GM12878 (cell line): ENCODE measurements at regions not wholly inside any gene's neighbourhood (a gene's known extent, or its start where the extent isn't known, plus 50 kb on each side); places are given as distances from the start of the nearest gene placed in this dataset.

Experiments used
- ATAC-seq: fragments of 200-7000 bp; cut with Tn5 transposase; 3 replicates; pipeline ENCODE4 v1.9.1; 2020; ENCODE audit warnings: mild to moderate bottlenecking, moderate library complexity
- BruUV-seq: library from RNA; stranded (reverse); fragments of 400-500 nt; replicated peaks from 2 replicates; lab custom pipeline; 2021; lab: Mats Ljungman, UMichigan
- CTCF ChIA-PET: fragments of 300-600 bp; sonication (Branson Sonifier 250); formaldehyde crosslinking; extraction: SDS; loops from one replicate; lab custom pipeline; 2021; ENCODE audit warnings: inconsistent platforms; lab: Yijun Ruan, JAX
- POLR2A ChIA-PET: fragments of 350-600 bp; formaldehyde crosslinking; extraction: SDS; loops from one replicate; lab custom pipeline; 2021; ENCODE audit warnings: inconsistent platforms; lab: Charles Lee
- RAD21 ChIA-PET: fragments of 300-600 bp; sonication (Branson Sonifier 250); formaldehyde crosslinking; loops from one replicate; lab custom pipeline; 2023; ENCODE audit warnings: antibody characterized with exemption; ENCODE audit not compliant: unreplicated experiment; lab: Charles Lee
- SMC1A ChIA-PET: fragments of 300-600 bp; sonication (Branson Sonifier 250); formaldehyde crosslinking; loops from one replicate; lab custom pipeline; 2023; ENCODE audit not compliant: unreplicated experiment, uncharacterized antibody; lab: Charles Lee
- DNase-seq: peaks from one replicate; pipeline ENCODE4 v3.0.0-alpha.2; 2011; ENCODE audit warnings: low read depth, low spot score
- FAIRE-seq: peaks from 3 replicates; lab custom pipeline; 2011; peaks lifted over from hg19 to GRCh38; lab: Jason Lieb, UNC
- H2AFZ ChIP-seq: 2 replicates; pipeline ENCODE4 v1.6.0; 2011; ENCODE audit warnings: low read depth, low read length, control low read depth; ENCODE audit not compliant: control insufficient read depth
- H3K27ac ChIP-seq: 2 replicates; pipeline ENCODE4 v1.5.1; 2011; ENCODE audit warnings: control low read depth; ENCODE audit not compliant: control insufficient read depth, insufficient read depth
- H3K27me3 ChIP-seq, 2 experiments: replicated peaks in 1 of 2; 2 replicates each; pipeline versions ENCODE4 v1.6.0 to v1.6.1; 2011; ENCODE audit warnings: low read length in 1 of 2; ENCODE audit not compliant: control insufficient read depth in 2 of 2, insufficient read depth in 2 of 2
- H3K36me3 ChIP-seq, 2 experiments: 2 replicates each; pipeline ENCODE4 v1.5.1; 2011; ENCODE audit warnings: low read length in 1 of 2; ENCODE audit not compliant: control insufficient read depth in 2 of 2, insufficient read depth in 2 of 2
- H3K4me1 ChIP-seq: 2 replicates; pipeline ENCODE4 v1.6.1; 2011; ENCODE audit warnings: mild to moderate bottlenecking, low read length, moderate library complexity, mixed read lengths; ENCODE audit not compliant: control insufficient read depth, insufficient read depth
- H3K4me2 ChIP-seq: 2 replicates; pipeline ENCODE4 v1.6.0; 2011; ENCODE audit warnings: control low read depth; ENCODE audit not compliant: control insufficient read depth, insufficient read depth
- H3K4me3 ChIP-seq: fragments of 200-600 bp; sonication (generic); 2 replicates; pipeline ENCODE4 v1.5.1; 2016
- H3K79me2 ChIP-seq: 2 replicates; pipeline ENCODE4 v1.6.0; 2011; ENCODE audit warnings: low read length; ENCODE audit not compliant: control insufficient read depth, insufficient read depth
- H3K9ac ChIP-seq: 2 replicates; pipeline ENCODE4 v1.8.0; 2011; ENCODE audit warnings: low read length, control low read depth, mixed read lengths; ENCODE audit not compliant: control insufficient read depth, insufficient read depth
- H3K9me3 ChIP-seq: replicated peaks from 3 replicates; pipeline ENCODE4 v1.5.1; 2011; ENCODE audit warnings: mild to moderate bottlenecking, low read length; ENCODE audit not compliant: control insufficient read depth, insufficient read depth
- H4K20me1 ChIP-seq: 2 replicates; pipeline ENCODE4 v1.6.0; 2011; ENCODE audit not compliant: control insufficient read depth, insufficient read depth
- BRCA1 ChIP-seq: IDR thresholded peaks from 2 replicates; pipeline ENCODE4 v1.6.1; 2011; ENCODE audit warnings: low read depth, low read length, improper control_type of control experiment
- CREB1 ChIP-seq: IDR thresholded peaks from 2 replicates; pipeline ENCODE4 v1.6.1; 2012; ENCODE audit warnings: low read depth, mild to moderate bottlenecking, inconsistent platforms
- EED ChIP-seq: sonication (generic); IDR thresholded peaks from 2 replicates; pipeline ENCODE4 v1.6.1; 2016; ENCODE audit warnings: antibody characterized with exemption, low read depth
- EZH2 ChIP-seq: IDR thresholded peaks from 2 replicates; pipeline ENCODE4 v1.6.1; 2012; ENCODE audit warnings: low read depth, mild to moderate bottlenecking, control low read depth, inconsistent platforms, low read length, borderline replicate concordance; ENCODE audit not compliant: control insufficient read depth
- IKZF1 ChIP-seq: fragments of 450-650 bp; conservative IDR thresholded peaks from 2 replicates; pipeline ENCODE4 v1.6.1; 2017; ENCODE audit warnings: antibody characterized with exemption, mild to moderate bottlenecking
- MTA3 ChIP-seq: IDR thresholded peaks from 2 replicates; pipeline ENCODE4 v1.6.1; 2012; ENCODE audit warnings: low read length, inconsistent platforms, borderline replicate concordance
- NR2C1 ChIP-seq: fragments of 450-650 bp; IDR thresholded peaks from 2 replicates; pipeline ENCODE4 v1.6.1; 2017; ENCODE audit warnings: antibody characterized with exemption, mild to moderate bottlenecking, moderate library complexity
- PAX8 ChIP-seq: fragments of 450-650 bp; IDR thresholded peaks from 2 replicates; pipeline ENCODE4 v1.6.1; 2017; ENCODE audit warnings: mild to moderate bottlenecking, moderate library complexity
- RCOR1 ChIP-seq: conservative IDR thresholded peaks from 2 replicates; pipeline ENCODE4 v1.6.1; 2012; ENCODE audit warnings: low read depth, low read length, improper control_type of control experiment
- RFX5 ChIP-seq: IDR thresholded peaks from 2 replicates; pipeline ENCODE4 v1.6.1; 2011; ENCODE audit warnings: low read depth, low read length, improper control_type of control experiment
- SPI1 ChIP-seq: IDR thresholded peaks from 2 replicates; pipeline ENCODE4 v1.6.1; 2011; ENCODE audit warnings: low read depth, mild to moderate bottlenecking, low read length, moderate library complexity, borderline replicate concordance; ENCODE audit not compliant: insufficient read depth
- TBL1XR1 ChIP-seq: IDR thresholded peaks from 2 replicates; pipeline ENCODE4 v1.6.1; 2012; ENCODE audit warnings: low read depth, low read length, improper control_type of control experiment
- TCF12 ChIP-seq: IDR thresholded peaks from 2 replicates; pipeline ENCODE4 v1.6.1; 2011; ENCODE audit warnings: low read depth, mild to moderate bottlenecking, low read length
- YY1 ChIP-seq: IDR thresholded peaks from 2 replicates; pipeline ENCODE4 v1.6.1; 2011; ENCODE audit warnings: low read depth, mild to moderate bottlenecking, low read length
- ZNF217 ChIP-seq: fragments of 450-650 bp; IDR thresholded peaks from 2 replicates; pipeline ENCODE4 v1.6.1; 2017; ENCODE audit warnings: antibody characterized with exemption, mild to moderate bottlenecking
- ZSCAN29 ChIP-seq: fragments of 450-650 bp; IDR thresholded peaks from 2 replicates; pipeline ENCODE4 v1.6.1; 2017; ENCODE audit warnings: mild to moderate bottlenecking, moderate library complexity
- WGBS: methylation state at CpG from one replicate; pipeline ENCODE4 v1.1.6; 2016; ENCODE audit warnings: low lambda C conversion rate; ENCODE audit not compliant: insufficient replicate concordance, insufficient coverage; ENCODE audit errors: missing lambda C conversion rate; 5-methylcytosine and 5-hydroxymethylcytosine counted together
- in situ Hi-C: fragments of 300-500 bp; cut with MboI; formaldehyde crosslinking; loops from 9 replicates; pipeline ENCODE4 v1.14.3; 2018; ENCODE audit warnings: mixed read lengths
- intact Hi-C: fragments of 100-400 bp; cut with micrococcal nuclease; formaldehyde crosslinking; loops from one replicate; pipeline ENCODE4 v1.14.2; 2022; ENCODE audit not compliant: unreplicated experiment
- TF ChIP-seq, protein P1 (sequence below): fragments of 450-650 bp; IDR thresholded peaks from 2 replicates; pipeline ENCODE4 v1.6.1; 2017; ENCODE audit warnings: mild to moderate bottlenecking, moderate library complexity

DNA sequence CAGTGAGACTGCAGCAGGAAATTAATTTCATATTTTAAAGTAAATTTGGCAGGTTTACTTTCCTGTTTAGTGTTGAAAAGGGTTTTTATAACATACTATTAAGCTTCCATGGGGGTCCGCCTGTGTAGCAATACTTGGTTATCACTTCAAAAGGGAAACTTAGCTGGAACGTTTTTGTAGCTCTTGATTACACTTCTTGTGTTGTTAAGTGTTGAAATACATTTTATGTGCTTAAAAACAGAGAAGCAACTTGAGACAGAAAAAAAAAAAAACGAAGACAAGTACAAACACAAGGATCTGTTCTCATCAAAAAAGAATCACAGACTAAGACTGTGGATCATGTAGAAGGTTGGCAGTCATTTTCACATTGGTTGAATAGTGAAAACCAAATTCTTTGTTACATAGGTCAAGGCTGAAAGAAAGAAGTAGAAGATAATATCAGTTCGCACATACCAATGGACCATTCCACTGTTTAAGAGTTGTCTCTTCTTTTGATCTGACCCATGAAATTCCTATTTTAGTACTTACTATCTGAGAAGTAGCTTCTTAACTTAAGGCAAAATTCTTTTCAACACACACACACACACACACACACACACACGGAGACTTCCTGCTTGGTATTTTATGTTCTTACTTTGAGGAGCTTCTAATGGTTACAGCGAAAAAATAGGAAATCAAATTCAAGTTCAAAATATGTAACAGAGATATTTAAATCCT, 113.9 kb upstream of the SLC35B3 start (continued):
- no peak for TF ChIP-seq IKZF1

DNA sequence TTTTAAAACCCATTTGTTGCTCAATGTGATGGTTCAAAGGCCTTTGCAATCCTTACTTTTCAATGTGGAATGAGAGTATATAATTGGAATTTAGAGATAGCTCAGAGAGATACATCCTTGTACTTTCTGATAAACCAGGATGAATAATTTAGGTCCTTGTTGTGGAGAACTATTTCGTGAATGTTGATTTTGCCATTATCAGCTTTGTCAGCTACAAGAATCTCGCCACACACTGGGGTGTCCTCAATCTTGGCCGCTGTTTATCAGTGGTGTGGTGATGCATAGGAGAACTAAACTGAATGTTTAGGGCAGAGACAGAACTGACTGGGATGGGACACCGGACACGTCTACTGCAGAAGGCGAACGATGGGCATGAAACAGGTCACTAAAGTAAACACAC, 111.2 kb upstream of the SLC35B3 start:
- Histone ChIP-seq H4K20me1 (no peaks in the 10 kb centered on the region), H3K9ac (no peak overlapping the region), H3K4me3 (no peak overlapping the region), H3K4me1 (no peaks in the 10 kb centered on the region), H3K9me3 (no peaks in the 10 kb centered on the region), H3K36me3 (no peaks in the 10 kb centered on the region), H2AFZ (no peak overlapping the region), H3K27ac (no peak overlapping the region), H3K79me2 (no peaks in the 10 kb centered on the region)
- ATAC-seq (no peak), FAIRE-seq (no peak)
- 41% methylated on average over 7 of the region's 7 CpGs for WGBS
- CTCF ChIA-PET: interaction anchor here (0.9 kb wide), 1 partner anchor 48 kb away, joined by 3 read pairs; no protein-coding TSS in a partner anchor
- TF ChIP-seq TBL1XR1 (no peak), SPI1 (no peak), YY1 (no peak), MTA3 (no peak), RCOR1 (no peak), ZNF217 (no peak), EED (no peak), BRCA1 (no peak), RFX5 (no peak), TCF12 (no peak), ZSCAN29 (no peak), EZH2 (no peak), NR2C1 (no peak), PAX8 (no peak), CREB1 (no peak)
- TF ChIP-seq, protein P1, sequence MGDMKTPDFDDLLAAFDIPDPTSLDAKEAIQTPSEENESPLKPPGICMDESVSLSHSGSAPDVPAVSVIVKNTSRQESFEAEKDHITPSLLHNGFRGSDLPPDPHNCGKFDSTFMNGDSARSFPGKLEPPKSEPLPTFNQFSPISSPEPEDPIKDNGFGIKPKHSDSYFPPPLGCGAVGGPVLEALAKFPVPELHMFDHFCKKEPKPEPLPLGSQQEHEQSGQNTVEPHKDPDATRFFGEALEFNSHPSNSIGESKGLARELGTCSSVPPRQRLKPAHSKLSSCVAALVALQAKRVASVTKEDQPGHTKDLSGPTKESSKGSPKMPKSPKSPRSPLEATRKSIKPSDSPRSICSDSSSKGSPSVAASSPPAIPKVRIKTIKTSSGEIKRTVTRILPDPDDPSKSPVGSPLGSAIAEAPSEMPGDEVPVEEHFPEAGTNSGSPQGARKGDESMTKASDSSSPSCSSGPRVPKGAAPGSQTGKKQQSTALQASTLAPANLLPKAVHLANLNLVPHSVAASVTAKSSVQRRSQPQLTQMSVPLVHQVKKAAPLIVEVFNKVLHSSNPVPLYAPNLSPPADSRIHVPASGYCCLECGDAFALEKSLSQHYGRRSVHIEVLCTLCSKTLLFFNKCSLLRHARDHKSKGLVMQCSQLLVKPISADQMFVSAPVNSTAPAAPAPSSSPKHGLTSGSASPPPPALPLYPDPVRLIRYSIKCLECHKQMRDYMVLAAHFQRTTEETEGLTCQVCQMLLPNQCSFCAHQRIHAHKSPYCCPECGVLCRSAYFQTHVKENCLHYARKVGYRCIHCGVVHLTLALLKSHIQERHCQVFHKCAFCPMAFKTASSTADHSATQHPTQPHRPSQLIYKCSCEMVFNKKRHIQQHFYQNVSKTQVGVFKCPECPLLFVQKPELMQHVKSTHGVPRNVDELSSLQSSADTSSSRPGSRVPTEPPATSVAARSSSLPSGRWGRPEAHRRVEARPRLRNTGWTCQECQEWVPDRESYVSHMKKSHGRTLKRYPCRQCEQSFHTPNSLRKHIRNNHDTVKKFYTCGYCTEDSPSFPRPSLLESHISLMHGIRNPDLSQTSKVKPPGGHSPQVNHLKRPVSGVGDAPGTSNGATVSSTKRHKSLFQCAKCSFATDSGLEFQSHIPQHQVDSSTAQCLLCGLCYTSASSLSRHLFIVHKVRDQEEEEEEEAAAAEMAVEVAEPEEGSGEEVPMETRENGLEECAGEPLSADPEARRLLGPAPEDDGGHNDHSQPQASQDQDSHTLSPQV: no peak
- TF ChIP-seq, all 136 proteins: peak for 0
- no peak overlapping the region for H3K4me2 ChIP-seq
- H3K27me3 ChIP-seq: no peaks in the 10 kb centered on the region
- BruUV-seq: no TSS peak
- ChIA-PET SMC1A (interaction anchor here (0.6 kb wide), 1 partner anchor 14 kb away, joined by 3 read pairs; no protein-coding TSS in a partner anchor), RAD21 (no interaction called here), POLR2A (no interaction called here)
- intact Hi-C loops (no loop called here), in situ Hi-C loops (loop anchor here (25.0 kb wide), 1 partner anchor 1891 kb away; no protein-coding TSS in a partner anchor)
- DNase-seq: no peak
